Neutrophil (primary cell): ENCODE measurements at regions not wholly inside any gene's neighbourhood (a gene's known extent, or its start where the extent isn't known, plus 50 kb on each side); places are given as distances from the start of the nearest gene placed in this dataset.

ENCODE experiments used
- H3K27ac ChIP-seq: fragments of 200-600 bp; sonication (generic); 2 replicates; pipeline ENCODE4 v1.5.1; 2016; ENCODE audit warnings: mild to moderate bottlenecking, moderate library complexity
- H3K27me3 ChIP-seq: fragments of 200-600 bp; sonication (generic); 2 replicates; pipeline ENCODE4 v1.6.0; 2016; ENCODE audit warnings: mild to moderate bottlenecking
- H3K36me3 ChIP-seq: fragments of 200-600 bp; sonication (generic); 2 replicates; pipeline ENCODE4 v1.5.1; 2017
- H3K4me1 ChIP-seq, 2 experiments: fragments of 200-600 bp in 1 of 2; sonication (generic) in 1 of 2; 1 replicate in 1 of 2; 2 replicates in 1 of 2; pipeline versions ENCODE4 v1.5.1 to v1.6.1; 2013 to 2016; ENCODE audit warnings: low read depth in 1 of 2, low read length in 1 of 2, mild to moderate bottlenecking in 1 of 2, moderate library complexity in 1 of 2; ENCODE audit not compliant: control insufficient read depth in 1 of 2, insufficient read depth in 1 of 2
- H3K4me3 ChIP-seq, 2 experiments: fragments of 200-600 bp in 1 of 2; sonication (generic) in 1 of 2; 1 replicate in 1 of 2; 2 replicates in 1 of 2; pipeline ENCODE4 v1.5.1; 2013 to 2016; ENCODE audit warnings: low read depth in 1 of 2, low read length in 1 of 2, mild to moderate bottlenecking in 1 of 2, moderate library complexity in 1 of 2
- H3K9me3 ChIP-seq: fragments of 200-600 bp; sonication (generic); 2 replicates; pipeline ENCODE4 v1.5.1; 2016
- CTCF ChIP-seq: fragments of 200-600 bp; sonication (generic); IDR thresholded peaks from 2 replicates; pipeline ENCODE4 v1.5.1; 2016; ENCODE audit warnings: antibody characterized with exemption

DNA sequence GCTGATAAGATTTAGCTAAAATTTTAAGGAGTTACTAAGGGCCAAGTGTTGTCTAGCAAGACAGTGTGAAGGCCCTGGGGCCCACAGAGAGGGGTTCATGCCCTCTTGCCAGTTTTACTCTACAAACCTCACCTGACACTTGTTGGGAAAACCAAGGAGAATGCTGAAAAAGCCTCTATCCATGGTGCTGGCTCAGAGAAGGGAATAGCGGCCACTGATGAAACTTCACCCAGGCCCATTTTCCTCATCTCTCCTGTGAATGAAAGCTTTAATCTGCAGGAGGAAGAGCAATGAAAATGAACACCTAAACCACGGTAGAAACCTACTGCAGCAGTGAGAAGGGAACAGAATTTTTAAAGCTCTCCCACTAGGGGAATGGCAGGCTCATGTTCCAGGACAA lies 317.3 kb upstream of the CNR1 start:
- Histone ChIP-seq H3K27me3 (no peaks in the 10 kb centered on the region), H3K4me3 (no peak overlapping the region), H3K9me3 (no peaks in the 10 kb centered on the region), H3K36me3 (no peaks in the 10 kb centered on the region), H3K27ac (no peak overlapping the region), H3K4me1 (no peaks in the 10 kb centered on the region)
- no peak for TF ChIP-seq CTCF

DNA sequence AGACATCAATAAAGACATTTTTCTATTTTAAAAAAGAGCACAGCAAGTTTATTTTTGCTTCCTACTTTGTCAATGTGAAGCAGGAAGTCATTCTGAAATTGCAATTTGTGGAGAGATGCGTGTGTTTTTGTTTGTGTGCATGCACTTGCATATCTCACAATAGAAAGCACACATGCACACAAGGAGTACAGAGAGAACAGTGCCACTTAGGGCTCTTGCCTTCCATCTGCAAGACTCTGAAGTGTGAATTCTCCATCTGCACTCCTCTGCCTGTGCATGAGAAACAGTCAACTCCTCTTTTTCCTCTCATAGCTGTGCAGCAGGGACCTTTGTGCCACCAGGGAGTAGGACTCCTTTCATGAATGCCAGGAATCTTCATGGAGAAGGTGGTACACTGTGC lies 316.3 kb upstream of the CNR1 start:
- no peak for TF ChIP-seq CTCF
- Histone ChIP-seq H3K36me3 (no peaks in the 10 kb centered on the region), H3K4me1 (no peaks in the 10 kb centered on the region), H3K27ac (no peak overlapping the region), H3K27me3 (no peaks in the 10 kb centered on the region), H3K4me3 (no peak overlapping the region), H3K9me3 (no peaks in the 10 kb centered on the region)

- TF ChIP-seq CTCF = no peak
- H3K36me3 ChIP-seq = no peaks in the 10 kb centered on the region
- H3K4me3 ChIP-seq = no peak overlapping the region
- H3K27ac ChIP-seq = no peak overlapping the region
- no peaks in the 10 kb centered on the region for H3K9me3 ChIP-seq
- H3K27me3 ChIP-seq = no peaks in the 10 kb centered on the region
- H3K4me1 ChIP-seq = no peaks in the 10 kb centered on the region
Observed at GRCh38 chr6:88481519-88481918, 315.4 kb upstream of the CNR1 start.

- H3K27me3 ChIP-seq = no peaks in the 10 kb centered on the region
- no peaks in the 10 kb centered on the region for H3K9me3 ChIP-seq
- H3K4me3 ChIP-seq = no peak overlapping the region
- no peaks in the 10 kb centered on the region for H3K4me1 ChIP-seq
- TF ChIP-seq CTCF = no peak
- no peak overlapping the region for H3K27ac ChIP-seq
- H3K36me3 ChIP-seq = no peaks in the 10 kb centered on the region
Observed at GRCh38 chr6:88480816-88481215, 314.7 kb upstream of the CNR1 start.

DNA sequence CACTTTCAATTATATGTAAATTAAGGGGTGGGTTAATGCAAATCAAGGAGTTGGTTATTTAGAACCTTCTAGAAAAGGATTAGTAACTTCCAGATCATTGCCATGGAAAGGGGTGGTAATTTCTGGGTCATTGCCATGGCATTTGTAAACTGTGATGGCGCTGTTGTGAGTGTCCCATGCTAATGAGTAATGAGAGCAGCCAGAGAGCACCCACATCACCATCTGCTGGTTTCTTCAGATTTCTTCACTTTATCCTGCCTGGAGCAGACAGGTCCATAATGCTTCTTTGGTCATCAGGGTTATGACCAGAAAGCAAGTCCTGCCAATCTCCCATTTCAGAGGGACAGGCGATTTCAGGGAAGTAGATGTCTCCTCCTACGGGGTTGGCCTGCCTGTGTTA lies 311.3 kb upstream of the CNR1 start:
- H3K4me3 ChIP-seq = no peak overlapping the region
- no peak for TF ChIP-seq CTCF
- no peaks in the 10 kb centered on the region for H3K4me1 ChIP-seq
- H3K9me3 ChIP-seq = no peaks in the 10 kb centered on the region
- H3K36me3 ChIP-seq = no peaks in the 10 kb centered on the region
- no peak overlapping the region for H3K27ac ChIP-seq
- H3K27me3 ChIP-seq = no peaks in the 10 kb centered on the region

- Histone ChIP-seq H3K27me3 (no peaks in the 10 kb centered on the region), H3K4me3 (no peak overlapping the region), H3K27ac (no peak overlapping the region), H3K36me3 (no peaks in the 10 kb centered on the region), H3K4me1 (no peaks in the 10 kb centered on the region), H3K9me3 (no peaks in the 10 kb centered on the region)
- TF ChIP-seq CTCF = no peak
Observed at GRCh38 chr6:88476388-88476787, 310.2 kb upstream of the CNR1 start.
